ENCODE measurements at regions not wholly inside any gene's neighbourhood (a gene's known extent, or its start where the extent isn't known, plus 50 kb on each side); places are given as distances from the start of the nearest gene placed in this dataset.

DNA sequence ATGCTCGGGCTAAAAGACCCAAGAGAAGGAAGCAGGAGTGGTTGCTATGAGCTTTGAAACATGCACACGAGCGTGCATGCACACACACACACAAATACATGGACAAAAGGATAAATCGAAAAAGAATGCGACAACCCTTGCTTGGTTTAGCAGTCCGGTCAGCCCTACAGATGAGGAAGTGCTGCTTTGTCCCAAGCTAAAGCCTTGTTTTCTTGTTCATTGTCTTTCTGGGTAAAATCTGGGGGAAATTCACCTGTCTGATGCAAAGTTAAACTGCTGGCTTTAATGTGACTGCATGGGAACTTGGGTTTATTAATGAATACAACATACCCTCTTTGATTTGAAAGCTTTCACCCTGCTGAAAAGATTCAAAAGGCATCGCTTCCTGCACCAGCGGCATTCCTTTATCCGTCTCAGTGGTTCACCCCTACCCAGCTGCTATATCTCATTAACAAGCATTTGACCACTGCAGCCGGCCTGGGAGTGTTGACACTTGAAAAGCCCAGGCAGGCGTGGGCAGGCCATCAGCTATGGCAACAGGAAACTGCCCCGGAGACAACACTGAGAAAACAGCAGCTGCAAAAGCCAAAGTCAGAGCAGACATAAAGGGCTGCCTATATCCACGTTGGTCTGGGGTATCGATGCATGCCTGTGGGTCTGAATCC is 301.7 kb downstream of the NDFIP2 start:
- CTCF ChIA-PET = no interaction called here
- H3K4me3 Mint-ChIP-seq = no peak overlapping the region
- H3K9me3 Mint-ChIP-seq = peaks cover 2% of the 10 kb centered on the region
- no peak overlapping the region for H3K27ac Mint-ChIP-seq
- H3K4me1 Mint-ChIP-seq (ENCODE audit: low read depth) = no peaks in the 10 kb centered on the region
- no peaks in the 10 kb centered on the region for H3K36me3 Mint-ChIP-seq (ENCODE audit: low read depth)
- intact Hi-C loops (cut with micrococcal nuclease) = no loop called here
- DNase-seq = no peak
- no peaks in the 10 kb centered on the region for H3K27me3 Mint-ChIP-seq (ENCODE audit: low read depth)

DNA sequence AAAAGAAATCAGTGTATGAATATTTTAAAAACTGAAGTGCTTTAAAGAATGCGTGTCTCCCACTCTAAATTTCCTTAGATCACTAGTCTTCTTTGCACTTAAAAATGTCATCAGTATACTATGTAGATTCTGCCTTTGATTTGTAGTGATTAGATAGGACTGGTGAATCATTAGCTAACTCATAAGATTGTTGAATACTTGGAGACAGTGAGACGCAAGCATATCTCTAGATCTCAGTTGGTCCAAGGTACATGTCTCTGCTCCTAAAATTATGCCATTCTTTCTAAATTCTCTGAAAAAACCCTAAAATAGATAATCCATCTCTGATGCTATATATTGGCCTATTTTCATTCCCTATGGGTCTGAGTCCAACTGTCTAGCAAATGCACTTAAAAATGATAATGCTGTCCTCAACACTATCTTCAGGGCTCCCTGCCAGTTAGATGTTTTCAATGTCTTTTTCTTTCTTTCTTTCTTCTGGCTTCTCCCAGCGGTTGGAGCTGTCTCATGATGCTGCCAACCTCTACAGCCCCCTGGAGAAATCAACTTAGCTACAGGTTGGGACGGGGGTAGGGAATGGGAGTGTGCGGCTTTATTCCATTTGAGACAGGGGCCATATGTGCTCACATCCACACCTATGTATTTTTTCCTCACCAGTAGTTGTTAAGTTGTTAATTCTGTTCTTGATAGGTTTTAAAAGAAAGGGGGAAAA is 301.0 kb downstream of the NDFIP2 start:
- Mint-ChIP-seq H3K36me3 (ENCODE audit: low read depth) (no peaks in the 10 kb centered on the region), H3K4me3 (no peak overlapping the region), H3K27ac (no peak overlapping the region), H3K9me3 (no peaks in the 10 kb centered on the region), H3K4me1 (ENCODE audit: low read depth) (no peaks in the 10 kb centered on the region), H3K27me3 (ENCODE audit: low read depth) (no peaks in the 10 kb centered on the region)
- intact Hi-C loops (cut with micrococcal nuclease) = no loop called here
- no peak for DNase-seq
- CTCF ChIA-PET = no interaction called here

DNA sequence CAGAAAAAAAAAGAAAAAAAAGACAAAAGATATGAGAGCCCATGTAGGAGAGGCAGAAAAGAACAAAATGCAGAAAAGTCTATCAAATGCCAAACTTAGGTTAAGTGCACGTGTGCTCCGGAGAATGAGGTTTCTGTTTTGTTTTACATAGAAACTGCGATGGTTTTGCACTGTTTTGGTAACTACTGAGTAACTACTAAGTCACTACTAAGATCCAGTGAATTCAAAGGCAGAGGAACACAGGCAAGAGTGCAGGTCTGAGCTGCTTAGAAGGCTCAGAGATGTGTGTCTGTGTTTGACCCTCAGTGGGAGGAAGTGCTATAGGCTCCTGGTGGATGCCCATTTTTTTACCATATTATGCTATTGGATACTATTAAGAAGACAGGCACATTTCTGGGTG is 299.3 kb downstream of the NDFIP2 start:
- H3K27ac Mint-ChIP-seq = no peak overlapping the region
- no peaks in the 10 kb centered on the region for H3K4me1 Mint-ChIP-seq (ENCODE audit: low read depth)
- no peak overlapping the region for H3K4me3 Mint-ChIP-seq
- H3K9me3 Mint-ChIP-seq = no peaks in the 10 kb centered on the region
- H3K36me3 Mint-ChIP-seq (ENCODE audit: low read depth) = no peaks in the 10 kb centered on the region
- intact Hi-C loops (cut with micrococcal nuclease) = no loop called here
- CTCF ChIA-PET = interaction anchor here (0.5 kb wide), 1 partner anchor 206 kb away, joined by 4 read pairs; no protein-coding TSS in a partner anchor
- peaks cover 2% of the 10 kb centered on the region for H3K27me3 Mint-ChIP-seq (ENCODE audit: low read depth)
- DNase-seq = no peak

DNA sequence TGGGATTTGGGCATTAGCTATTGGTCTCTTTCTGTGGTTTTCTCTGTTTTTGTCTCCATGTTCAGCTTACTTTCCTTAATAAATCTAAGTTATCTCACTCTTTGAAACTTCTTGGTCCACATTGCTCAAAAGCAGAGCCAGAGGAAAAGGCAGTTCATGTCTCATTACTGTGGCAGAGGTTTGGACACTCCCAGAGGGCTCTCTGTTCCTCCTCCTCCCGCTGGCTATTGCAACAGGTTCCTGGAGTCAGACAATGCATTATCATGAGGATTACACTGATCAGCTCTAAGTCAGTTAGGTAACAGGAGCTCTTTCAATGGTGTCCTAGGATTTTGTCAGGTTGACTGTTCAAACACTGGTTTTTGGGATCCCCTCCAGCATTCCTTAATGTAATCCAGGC is 298.8 kb downstream of the NDFIP2 start:
- H3K27ac Mint-ChIP-seq = no peak overlapping the region
- intact Hi-C loops (cut with micrococcal nuclease) = loop anchor here (5.0 kb wide), 1 partner anchor 583 kb away; no protein-coding TSS in a partner anchor
- CTCF ChIA-PET = interaction anchor here (0.5 kb wide), 1 partner anchor 206 kb away, joined by 4 read pairs; no protein-coding TSS in a partner anchor

DNA sequence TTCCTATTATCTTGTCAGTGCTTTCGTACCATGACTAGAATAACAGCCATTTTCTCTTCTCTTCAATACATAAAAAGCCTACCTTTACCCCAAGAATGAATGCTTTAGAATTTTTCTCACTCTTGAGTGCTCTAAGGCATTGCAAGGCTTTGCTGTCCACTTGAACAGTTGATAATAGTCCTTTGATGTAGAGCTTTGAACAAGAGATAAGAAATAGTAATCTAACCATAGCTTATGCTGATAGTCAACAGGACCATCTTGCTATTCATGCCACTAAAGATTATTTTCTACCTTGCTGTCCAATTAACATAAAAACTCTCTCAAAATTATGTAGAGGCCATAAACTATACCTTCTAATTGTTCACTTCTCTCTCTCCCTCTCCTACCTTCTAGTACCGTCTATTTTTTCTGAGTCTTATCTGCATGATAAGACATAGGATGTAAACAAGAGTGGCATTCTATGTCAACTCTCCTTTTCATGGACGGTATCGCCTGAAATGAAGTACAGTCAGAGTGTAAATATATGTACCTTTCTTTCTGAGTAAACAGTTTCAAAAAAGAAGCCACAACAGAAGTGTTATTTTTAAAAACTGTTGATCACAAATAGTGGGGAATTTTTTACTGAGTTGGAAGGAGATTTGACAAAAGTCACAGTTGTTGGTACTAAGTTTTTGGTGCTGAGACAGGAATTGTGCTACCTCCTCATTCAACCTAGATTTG is 297.9 kb downstream of the NDFIP2 start:
- H3K27me3 Mint-ChIP-seq (ENCODE audit: low read depth) = peaks cover 2% of the 10 kb centered on the region

More for the DNA sequence above, 298.8 kb downstream of the NDFIP2 start:
- H3K27me3 Mint-ChIP-seq (ENCODE audit: low read depth) = peaks cover 2% of the 10 kb centered on the region
- no peak overlapping the region for H3K4me3 Mint-ChIP-seq
- H3K36me3 Mint-ChIP-seq (ENCODE audit: low read depth) = no peaks in the 10 kb centered on the region
- DNase-seq = no peak
- no peaks in the 10 kb centered on the region for H3K9me3 Mint-ChIP-seq
- no peaks in the 10 kb centered on the region for H3K4me1 Mint-ChIP-seq (ENCODE audit: low read depth)

DNA sequence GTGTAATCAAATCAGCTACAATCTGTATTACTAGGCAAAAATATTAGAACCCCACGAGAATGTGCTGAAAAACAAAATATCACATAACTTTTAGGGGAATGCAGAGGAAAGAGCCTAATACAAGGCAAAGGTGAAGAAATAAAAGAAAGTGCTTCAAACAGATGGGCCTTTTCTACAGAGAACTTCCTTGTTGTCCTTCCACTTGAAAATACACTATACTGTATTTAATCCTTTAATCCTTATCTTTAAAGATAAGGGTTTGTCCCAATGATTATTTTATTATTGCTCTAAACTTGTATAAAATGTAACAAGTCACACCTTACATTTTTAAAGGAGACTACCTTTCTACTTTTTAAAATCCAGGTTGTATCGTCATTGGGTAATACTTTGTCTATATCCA is 296.5 kb downstream of the NDFIP2 start:
- no peak overlapping the region for H3K27ac Mint-ChIP-seq
- intact Hi-C loops (cut with micrococcal nuclease) = loop anchor here (5.0 kb wide), 1 partner anchor 585 kb away; no protein-coding TSS in a partner anchor
- H3K36me3 Mint-ChIP-seq (ENCODE audit: low read depth) = no peaks in the 10 kb centered on the region
- no peaks in the 10 kb centered on the region for H3K9me3 Mint-ChIP-seq
- CTCF ChIA-PET = no interaction called here
- no peak for DNase-seq
- no peaks in the 10 kb centered on the region for H3K4me1 Mint-ChIP-seq (ENCODE audit: low read depth)
- H3K27me3 Mint-ChIP-seq (ENCODE audit: low read depth) = peaks cover 2% of the 10 kb centered on the region
- H3K4me3 Mint-ChIP-seq = no peak overlapping the region

More for the DNA sequence above, 297.9 kb downstream of the NDFIP2 start:
- H3K4me3 Mint-ChIP-seq = no peak overlapping the region
- DNase-seq = no peak
- intact Hi-C loops (cut with micrococcal nuclease) = loop anchor here (5.0 kb wide), 1 partner anchor 583 kb away; no protein-coding TSS in a partner anchor
- no peaks in the 10 kb centered on the region for H3K4me1 Mint-ChIP-seq (ENCODE audit: low read depth)
- no peaks in the 10 kb centered on the region for H3K9me3 Mint-ChIP-seq
- H3K36me3 Mint-ChIP-seq (ENCODE audit: low read depth) = no peaks in the 10 kb centered on the region
- H3K27ac Mint-ChIP-seq = no peak overlapping the region
- CTCF ChIA-PET = no interaction called here

DNA sequence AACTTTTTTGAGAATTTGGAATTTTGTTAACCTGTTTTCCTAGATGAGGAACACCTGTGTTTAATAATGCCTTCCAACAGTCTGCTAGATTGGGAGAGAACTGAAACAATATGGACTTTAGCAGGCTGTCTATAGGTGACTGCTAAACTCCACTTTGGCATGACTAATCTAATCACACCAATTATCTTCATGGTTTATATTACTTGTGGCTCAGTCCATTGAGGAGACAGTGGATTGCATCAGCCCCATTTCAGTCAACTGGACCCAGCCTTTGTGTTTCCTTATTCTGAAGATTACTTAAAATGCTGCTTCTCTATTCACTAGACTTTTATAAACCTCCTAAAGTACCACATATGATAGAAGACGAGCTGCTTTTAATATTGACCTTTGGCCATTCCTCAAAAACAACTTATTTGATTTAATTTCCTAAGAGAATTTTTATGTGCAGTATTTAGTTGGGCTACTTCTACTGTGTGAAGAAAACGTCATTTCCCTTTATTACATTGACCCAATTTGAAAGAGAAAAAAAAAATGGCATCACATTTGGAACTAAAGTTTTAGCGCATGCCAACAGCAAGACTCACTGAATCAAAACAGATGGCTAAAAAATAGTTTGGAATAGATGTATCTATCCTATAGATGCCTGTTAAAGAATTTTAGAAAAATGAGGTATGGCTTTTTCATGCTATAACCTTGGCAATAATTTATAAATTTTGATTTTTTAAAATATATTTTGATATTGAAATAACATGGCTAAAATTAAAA is 295.8 kb downstream of the NDFIP2 start:
- intact Hi-C loops (cut with micrococcal nuclease) = loop anchor here (5.0 kb wide), 1 partner anchor 586 kb away; no protein-coding TSS in a partner anchor
- CTCF ChIA-PET = interaction anchor here (1.2 kb wide), 1 partner anchor 13 kb away, joined by 3 read pairs; no protein-coding TSS in a partner anchor
- no peak overlapping the region for H3K4me3 Mint-ChIP-seq
- no peak overlapping the region for H3K27ac Mint-ChIP-seq
- H3K27me3 Mint-ChIP-seq (ENCODE audit: low read depth) = peaks cover 2% of the 10 kb centered on the region
- H3K9me3 Mint-ChIP-seq = peaks cover 1% of the 10 kb centered on the region
- no peaks in the 10 kb centered on the region for H3K4me1 Mint-ChIP-seq (ENCODE audit: low read depth)
- H3K36me3 Mint-ChIP-seq (ENCODE audit: low read depth) = no peaks in the 10 kb centered on the region
- no peak for DNase-seq

DNA sequence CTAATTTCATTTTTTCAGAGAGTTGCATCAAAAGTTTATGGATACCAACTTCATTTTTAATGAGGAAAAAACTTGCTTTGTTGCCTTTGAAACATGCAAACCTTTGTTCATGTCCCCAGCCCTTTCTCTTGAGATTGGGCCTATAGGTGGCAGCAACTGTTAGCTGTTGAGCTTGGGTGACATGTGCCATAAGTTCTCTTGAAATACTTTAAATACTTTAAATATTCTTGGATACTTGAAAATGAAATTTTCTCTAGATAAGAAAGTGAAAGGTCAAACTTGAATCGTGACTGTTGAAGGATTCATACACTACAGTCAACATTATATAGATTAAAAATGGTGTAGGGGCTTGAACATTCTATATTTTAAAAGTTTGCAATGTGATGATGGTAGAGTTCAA is 294.9 kb downstream of the NDFIP2 start:
- intact Hi-C loops (cut with micrococcal nuclease) = loop anchor here (5.0 kb wide), 1 partner anchor 586 kb away; no protein-coding TSS in a partner anchor
- Mint-ChIP-seq H3K36me3 (ENCODE audit: low read depth) (no peaks in the 10 kb centered on the region), H3K4me1 (ENCODE audit: low read depth) (peaks cover under 1% of the 10 kb centered on the region), H3K9me3 (peaks cover 5% of the 10 kb centered on the region), H3K27ac (no peak overlapping the region), H3K27me3 (ENCODE audit: low read depth) (peaks cover 2% of the 10 kb centered on the region), H3K4me3 (no peak overlapping the region)
- CTCF ChIA-PET = interaction anchor here (1.2 kb wide), 1 partner anchor 14 kb away, joined by 3 read pairs; no protein-coding TSS in a partner anchor
- peak; percentile 18 for DNase-seq

DNA sequence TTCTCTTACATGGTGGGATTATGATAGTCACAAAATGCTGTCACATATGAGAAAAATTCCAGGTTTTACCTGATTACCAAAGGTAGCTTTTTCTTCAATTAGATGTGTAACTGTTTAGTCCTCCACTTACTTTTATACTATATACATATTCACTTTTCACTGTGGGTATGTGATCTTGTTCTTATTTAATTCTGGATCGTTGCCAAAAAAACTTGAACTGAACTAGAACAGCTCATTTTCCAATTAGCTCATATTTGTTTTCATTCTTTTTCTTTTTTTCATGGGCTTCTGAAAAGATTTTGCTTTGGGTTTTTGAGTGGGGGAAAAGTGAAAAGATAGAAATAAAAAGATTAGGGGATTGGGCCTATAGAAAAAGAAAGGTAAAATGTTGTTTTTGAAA is 291.9 kb downstream of the NDFIP2 start:
- no peak for DNase-seq
- no peaks in the 10 kb centered on the region for H3K36me3 Mint-ChIP-seq (ENCODE audit: low read depth)
- no peak overlapping the region for H3K27ac Mint-ChIP-seq
- peaks cover 2% of the 10 kb centered on the region for H3K27me3 Mint-ChIP-seq (ENCODE audit: low read depth)
- H3K9me3 Mint-ChIP-seq = peaks cover 6% of the 10 kb centered on the region
- CTCF ChIA-PET = no interaction called here
- intact Hi-C loops (cut with micrococcal nuclease) = no loop called here
- no peak overlapping the region for H3K4me3 Mint-ChIP-seq
- peaks cover 2% of the 10 kb centered on the region for H3K4me1 Mint-ChIP-seq (ENCODE audit: low read depth)

DNA sequence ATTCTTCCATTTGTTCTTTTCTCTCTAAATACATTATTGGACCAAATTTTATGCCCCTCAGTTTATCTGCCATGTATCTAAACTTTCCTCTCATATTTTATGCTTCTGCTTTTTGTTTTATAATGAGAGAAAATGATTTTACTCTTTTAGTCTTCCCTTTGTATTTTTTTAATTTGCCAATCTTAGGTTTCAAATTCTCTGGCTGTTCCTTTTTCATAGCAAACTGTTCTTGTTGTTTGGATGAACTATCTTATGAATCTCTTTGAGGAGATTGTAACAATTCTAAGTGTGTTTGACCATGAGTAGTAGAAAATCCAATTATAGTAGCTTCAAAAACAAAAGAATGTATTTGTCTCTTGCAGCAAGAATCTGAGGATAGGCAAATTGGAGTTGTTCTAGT is 290.5 kb downstream of the NDFIP2 start:
- Mint-ChIP-seq H3K4me1 (ENCODE audit: low read depth) (peaks cover 2% of the 10 kb centered on the region), H3K36me3 (ENCODE audit: low read depth) (no peaks in the 10 kb centered on the region), H3K27me3 (ENCODE audit: low read depth) (peaks cover 2% of the 10 kb centered on the region), H3K27ac (no peak overlapping the region), H3K4me3 (no peak overlapping the region), H3K9me3 (peaks cover 6% of the 10 kb centered on the region)
- no peak for DNase-seq
- CTCF ChIA-PET = no interaction called here
- intact Hi-C loops (cut with micrococcal nuclease) = no loop called here

DNA sequence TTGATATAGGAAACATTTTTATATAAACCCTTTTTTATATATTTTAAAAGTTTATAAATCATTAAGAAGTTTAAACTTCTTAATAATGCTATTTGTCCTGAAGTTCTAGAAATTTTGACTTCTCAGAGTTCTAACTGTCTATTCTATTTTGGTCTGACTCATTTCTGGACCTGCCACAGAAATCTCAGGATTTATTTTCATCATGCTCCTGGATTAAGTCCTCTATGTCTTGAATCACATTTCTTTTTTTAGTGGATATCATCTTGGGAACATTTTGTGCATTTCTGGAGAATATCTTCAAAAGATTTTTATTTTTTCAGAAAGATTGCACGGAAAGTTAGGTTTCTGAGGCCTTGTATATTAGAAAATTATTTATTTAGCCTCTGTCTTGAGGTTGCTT is 289.1 kb downstream of the NDFIP2 start:
- DNase-seq = no peak
- Mint-ChIP-seq H3K9me3 (peaks cover 6% of the 10 kb centered on the region), H3K27ac (no peak overlapping the region), H3K36me3 (ENCODE audit: low read depth) (no peaks in the 10 kb centered on the region), H3K4me3 (no peak overlapping the region), H3K4me1 (ENCODE audit: low read depth) (peaks cover 2% of the 10 kb centered on the region), H3K27me3 (ENCODE audit: low read depth) (no peaks in the 10 kb centered on the region)
- CTCF ChIA-PET = no interaction called here
- intact Hi-C loops (cut with micrococcal nuclease) = no loop called here

DNA sequence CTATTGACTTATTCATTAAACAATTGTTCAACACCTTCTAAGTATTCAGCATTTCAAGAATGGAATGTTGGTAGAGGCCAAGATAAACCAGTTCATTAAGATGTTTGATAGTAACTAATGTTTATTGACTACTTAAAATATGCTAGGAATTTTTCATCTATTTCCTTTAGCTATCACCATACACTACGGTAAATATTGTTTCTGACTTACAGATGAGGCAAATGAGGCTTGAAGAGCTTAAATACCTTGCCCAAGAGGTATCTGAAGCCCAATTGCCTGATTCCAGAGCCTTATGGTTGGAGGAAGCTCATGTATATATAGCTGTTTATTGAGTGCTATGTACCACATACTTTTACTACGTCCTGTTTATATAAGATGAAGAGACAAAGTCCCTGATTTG is 286.2 kb downstream of the NDFIP2 start:
- Mint-ChIP-seq H3K27me3 (ENCODE audit: low read depth) (no peaks in the 10 kb centered on the region), H3K9me3 (peaks cover 6% of the 10 kb centered on the region), H3K36me3 (ENCODE audit: low read depth) (no peaks in the 10 kb centered on the region), H3K27ac (no peak overlapping the region), H3K4me1 (ENCODE audit: low read depth) (peaks cover 2% of the 10 kb centered on the region), H3K4me3 (no peak overlapping the region)
- DNase-seq = no peak
- CTCF ChIA-PET = no interaction called here
- intact Hi-C loops (cut with micrococcal nuclease) = no loop called here
